GM12874 (cell line): ENCODE measurements at regions not wholly inside any gene's neighbourhood (a gene's known extent, or its start where the extent isn't known, plus 50 kb on each side); places are given as distances from the start of the nearest gene placed in this dataset.

Experiments
- TF ChIP-seq, protein P1 (sequence below): IDR thresholded peaks from 2 replicates; pipeline ENCODE4 v1.5.1; 2011; ENCODE audit warnings: low read depth, mild to moderate bottlenecking, control low read depth, low read length, moderate library complexity; ENCODE audit not compliant: insufficient read depth

DNA sequence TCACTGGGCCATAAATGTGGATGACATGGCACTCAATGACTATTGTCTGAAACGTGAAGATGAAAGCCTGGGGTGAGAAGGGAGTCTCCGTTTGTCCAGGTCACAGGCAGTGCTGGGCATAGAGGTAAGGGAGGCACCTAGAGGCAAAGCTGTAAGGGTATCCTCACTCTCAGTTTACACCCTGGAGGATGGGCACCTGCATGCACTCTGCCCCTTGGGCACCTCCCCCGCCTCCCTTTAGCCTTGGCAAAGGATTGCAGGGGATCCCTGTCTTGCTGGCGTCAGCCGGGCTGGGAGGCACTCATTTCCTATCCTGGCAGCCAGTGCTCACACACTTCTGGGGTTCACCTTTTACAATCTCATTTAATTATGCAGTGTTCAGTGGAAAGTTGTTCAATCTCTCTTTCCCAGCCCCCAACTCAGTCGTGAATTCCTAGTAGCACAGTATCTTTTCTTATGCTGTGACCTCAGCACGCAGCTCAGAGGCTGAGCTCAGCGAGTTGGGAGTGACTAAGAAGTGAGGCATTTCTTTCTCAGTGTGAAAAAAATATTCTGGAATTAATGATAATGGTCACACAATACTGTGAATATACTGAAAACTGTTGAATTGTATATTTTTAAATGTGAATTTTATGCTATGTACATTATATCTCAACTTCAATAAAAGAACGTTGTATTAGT lies 866.6 kb downstream of the BRD1 start:
- TF ChIP-seq, protein P1, sequence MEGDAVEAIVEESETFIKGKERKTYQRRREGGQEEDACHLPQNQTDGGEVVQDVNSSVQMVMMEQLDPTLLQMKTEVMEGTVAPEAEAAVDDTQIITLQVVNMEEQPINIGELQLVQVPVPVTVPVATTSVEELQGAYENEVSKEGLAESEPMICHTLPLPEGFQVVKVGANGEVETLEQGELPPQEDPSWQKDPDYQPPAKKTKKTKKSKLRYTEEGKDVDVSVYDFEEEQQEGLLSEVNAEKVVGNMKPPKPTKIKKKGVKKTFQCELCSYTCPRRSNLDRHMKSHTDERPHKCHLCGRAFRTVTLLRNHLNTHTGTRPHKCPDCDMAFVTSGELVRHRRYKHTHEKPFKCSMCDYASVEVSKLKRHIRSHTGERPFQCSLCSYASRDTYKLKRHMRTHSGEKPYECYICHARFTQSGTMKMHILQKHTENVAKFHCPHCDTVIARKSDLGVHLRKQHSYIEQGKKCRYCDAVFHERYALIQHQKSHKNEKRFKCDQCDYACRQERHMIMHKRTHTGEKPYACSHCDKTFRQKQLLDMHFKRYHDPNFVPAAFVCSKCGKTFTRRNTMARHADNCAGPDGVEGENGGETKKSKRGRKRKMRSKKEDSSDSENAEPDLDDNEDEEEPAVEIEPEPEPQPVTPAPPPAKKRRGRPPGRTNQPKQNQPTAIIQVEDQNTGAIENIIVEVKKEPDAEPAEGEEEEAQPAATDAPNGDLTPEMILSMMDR, result no peak

DNA sequence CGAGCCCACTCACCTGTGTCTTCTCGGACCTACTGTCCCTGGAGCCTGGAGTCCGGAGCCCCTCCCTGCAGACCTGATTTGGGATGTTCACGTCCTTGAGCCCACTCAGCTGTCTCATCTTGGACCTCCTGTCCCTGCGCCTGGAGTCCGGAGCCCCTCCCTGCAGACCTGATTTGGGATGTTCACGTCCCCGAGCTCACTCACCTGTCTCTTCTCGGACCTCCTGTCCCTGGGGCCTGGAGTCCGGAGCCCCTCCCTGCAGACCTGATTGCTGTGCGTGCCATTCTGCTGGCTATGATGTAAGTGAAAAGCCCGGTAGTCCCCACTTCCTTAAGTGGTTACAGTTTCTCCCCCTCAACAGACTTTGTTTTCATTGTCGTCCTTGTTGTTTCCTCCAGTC lies 867.1 kb downstream of the BRD1 start:
- TF ChIP-seq, protein P1, result no peak

DNA sequence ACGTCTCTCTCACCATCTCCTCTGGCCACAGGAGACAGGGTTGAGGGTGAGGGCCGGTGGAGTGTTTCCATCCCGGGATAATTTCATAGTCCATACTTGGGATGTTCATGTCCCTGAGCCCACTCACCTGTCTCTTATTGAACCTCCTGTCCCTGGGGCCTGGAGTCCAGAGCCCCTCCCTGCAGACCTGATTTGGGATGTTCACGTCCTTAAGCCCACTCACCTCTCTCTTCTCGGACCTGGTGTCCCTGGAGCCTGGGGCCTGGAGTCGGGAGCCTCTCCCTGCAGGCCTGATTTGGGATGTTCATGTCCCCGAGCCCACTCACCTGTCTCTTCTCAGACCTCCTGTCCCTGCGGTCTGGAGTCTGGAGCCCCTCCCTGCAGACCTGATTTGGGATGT lies 868.2 kb downstream of the BRD1 start:
- TF ChIP-seq, protein P1, result no peak

DNA sequence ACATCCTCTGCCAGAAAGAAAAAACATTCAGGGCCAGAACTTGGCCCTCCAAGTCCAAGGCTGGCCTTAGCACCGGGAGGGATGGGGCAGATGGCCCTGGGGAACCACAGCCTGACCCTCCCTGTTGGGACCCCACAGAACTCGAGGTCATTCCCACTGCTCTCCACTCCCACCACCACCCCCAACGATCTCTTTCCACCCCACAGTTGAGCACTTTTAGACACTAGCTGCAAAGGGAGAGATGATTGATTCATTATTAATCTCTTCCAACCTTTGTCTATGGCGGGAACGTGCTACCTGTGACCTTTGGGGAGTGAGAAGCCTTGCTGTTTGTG lies 869.7 kb downstream of the BRD1 start:
- TF ChIP-seq, protein P1, result no peak

DNA sequence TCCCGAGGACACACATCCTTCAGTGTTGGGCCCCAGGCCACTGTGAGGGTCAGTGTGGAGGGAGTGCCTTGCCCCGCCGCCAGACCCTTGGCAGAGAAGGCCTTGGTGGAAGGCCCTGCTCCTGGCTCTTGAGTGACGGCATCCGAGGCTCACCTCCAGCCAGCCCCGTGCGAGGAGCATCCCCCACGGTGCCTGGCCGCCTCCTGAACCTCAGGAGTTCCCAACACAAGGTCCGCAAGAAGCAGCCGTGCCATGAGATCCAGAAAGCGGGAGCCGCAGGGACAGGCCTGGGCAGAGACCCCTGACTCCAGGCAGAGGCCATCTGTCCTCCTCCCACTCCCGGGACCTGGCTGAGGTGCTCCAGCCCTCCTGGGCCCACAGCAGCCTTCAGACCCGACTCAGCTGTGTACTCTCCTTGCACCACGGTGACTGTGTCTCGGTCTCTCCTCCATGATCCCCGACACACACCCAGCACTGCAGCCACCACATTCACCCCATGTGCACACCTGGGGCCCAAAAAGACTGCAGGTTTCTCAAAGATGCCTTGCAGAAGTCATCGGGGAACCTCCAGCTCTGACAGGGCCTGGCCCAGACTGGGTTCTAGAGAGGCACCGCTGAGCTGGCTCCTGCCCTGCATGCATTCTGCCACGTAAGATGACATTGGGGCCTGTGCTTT lies 870.2 kb downstream of the BRD1 start:
- TF ChIP-seq, protein P1, result no peak

DNA sequence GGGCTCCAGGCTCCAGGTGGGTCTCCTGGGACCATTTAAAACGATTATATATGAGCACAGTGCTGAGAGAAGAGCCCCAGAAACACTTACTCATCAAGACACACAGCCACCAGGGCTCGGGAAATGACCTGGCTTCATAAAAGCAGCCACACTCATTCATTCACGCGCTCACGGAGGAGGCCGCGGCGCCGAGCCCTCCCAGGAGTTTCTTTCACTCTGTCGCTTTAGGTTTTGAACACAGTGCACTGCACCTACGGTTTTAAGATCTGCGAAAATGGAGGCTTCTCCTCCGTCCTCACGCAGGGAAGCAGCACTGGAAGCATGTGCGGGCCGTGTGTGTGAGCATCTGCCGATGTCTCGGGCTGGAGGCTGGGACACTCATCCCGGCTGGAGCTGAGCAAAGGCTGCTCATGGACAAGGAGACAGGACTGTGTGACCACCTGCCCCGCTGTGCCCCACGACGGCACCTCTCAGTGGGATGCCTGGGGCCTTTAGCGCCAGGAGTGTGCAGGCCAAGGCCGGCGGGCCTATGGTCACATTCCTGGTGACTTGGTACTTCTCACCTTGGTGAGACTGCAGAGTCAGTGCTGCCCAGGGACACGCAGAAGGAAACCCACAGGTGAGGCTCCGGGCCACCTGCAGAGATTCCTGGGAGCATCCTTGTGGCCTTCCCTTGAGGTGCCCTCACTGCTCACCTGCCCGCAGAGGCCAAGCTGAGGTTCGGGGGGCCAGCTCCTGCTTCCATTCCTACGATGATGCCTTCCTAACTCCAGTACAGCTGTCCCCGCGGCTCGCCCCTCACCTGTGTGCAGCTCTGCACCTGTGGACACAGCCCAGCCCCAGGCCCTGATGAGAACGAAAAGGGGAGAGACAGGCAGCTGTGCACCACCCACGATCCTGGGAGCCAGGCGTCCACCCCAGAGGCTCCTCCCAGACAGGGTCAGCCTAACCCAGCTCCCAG lies 872.0 kb downstream of the BRD1 start:
- TF ChIP-seq, protein P1, result no peak

DNA sequence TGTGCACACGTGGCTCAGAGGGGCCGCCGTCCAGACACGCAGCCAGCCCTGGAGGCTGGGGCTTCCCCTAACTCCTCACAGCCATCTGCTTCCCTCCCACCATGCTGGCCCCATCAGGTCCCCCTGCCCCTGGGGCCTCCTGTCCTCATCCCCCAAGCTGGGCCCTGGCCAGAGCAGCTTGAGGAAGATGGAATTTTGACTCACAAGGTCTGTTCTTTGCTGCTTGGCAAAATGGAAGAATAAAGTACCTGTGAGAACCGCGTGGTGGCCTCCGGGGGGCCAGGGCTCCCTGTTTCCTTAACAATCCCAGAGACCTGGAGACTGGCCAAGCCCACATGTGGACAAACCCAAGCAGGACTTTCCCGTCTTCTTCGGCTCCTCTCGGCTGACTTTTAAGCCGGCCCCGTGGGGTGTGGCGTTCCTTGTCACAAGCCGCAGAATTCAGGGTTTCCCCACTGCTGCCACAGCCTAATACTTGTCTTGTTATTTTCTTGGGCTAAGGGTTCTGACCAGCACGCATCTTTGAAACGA lies 872.8 kb downstream of the BRD1 start:
- TF ChIP-seq, protein P1, result no peak
